Stimulated activated CD8-positive, alpha-beta memory T cell treated with anti-CD3 and anti-CD28 coated beads, Interleukin-4, amount 100 ng/mL, for 1 hour (primary cell): ENCODE measurements at regions not wholly inside any gene's neighbourhood (a gene's known extent, or its start where the extent isn't known, plus 50 kb on each side); places are given as distances from the start of the nearest gene placed in this dataset.

Experiments
- DNase-seq, 2 donors: peaks; one replicate each; pipeline ENCODE4 v3.0.0-alpha.2; 2020; ENCODE audit warnings: low read depth in 2 of 2, low spot score in 1 of 2

- no peak for DNase-seq
These were observed 245.9 kb downstream of the TFCP2L1 start for GRCh38 chr2:121038891-121039616.

DNA sequence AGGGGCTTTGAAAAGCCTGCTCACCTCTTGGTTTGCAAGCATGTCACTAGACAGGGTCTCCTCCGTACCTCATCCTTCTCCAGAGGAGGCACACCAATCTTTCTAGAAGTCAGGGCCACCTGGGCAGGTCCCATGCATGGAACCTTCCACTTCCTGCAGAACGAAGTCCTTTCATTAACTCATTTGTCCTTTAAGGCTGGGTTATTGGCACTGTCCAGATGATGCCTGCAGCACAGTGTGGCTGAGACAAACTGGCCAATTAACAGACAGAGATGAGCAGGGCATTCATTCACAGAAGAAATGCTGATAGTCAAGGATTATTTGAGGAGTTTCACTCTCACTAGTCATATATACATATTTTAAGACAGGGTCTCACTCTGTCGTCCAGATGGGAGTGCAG is 245.3 kb downstream of the TFCP2L1 start:
- no peak for DNase-seq

DNA sequence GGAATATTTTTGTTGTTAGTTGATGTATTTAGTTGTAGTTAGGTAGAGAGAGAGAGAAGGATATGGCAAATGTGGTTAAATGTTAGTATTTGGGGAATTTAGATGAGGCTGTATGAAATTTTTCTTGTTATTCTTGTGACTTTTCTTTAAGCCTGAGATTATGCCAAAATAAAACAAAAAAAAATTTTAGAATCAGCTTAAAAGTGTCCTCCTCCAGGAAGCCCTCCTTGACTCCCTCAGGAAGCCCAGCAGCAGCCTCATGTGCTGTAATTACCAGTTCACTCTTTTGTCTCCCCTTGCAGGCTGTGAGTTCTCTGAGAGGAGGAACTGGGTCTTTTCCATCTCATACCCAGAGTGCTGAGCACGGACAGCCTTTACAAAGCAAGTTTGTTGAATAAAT is 243.5 kb downstream of the TFCP2L1 start:
- no peak for DNase-seq

GRCh38 chr2:121043061-121043826 is 241.8 kb downstream of the TFCP2L1 start:
- DNase-seq, result no peak

DNA sequence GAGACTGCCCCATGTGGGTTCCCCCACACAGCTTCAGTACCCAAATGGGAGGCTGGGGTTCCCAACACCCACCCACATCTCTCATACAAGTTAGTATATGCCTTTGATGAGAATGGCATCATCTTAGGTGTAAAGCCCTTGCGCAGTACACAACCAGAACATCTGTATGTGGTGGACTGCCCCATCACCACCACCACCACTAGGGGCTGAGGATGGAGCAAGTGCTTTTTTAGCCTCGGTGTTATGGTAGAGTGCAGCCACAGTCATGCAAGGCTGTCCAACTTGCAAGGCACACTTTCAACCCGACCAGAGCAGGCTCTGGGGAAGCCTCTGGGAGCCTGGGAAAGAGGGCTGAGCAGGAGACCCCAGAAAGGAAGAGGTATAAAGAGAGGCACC is 241.2 kb downstream of the TFCP2L1 start:
- DNase-seq, result no peak

DNA sequence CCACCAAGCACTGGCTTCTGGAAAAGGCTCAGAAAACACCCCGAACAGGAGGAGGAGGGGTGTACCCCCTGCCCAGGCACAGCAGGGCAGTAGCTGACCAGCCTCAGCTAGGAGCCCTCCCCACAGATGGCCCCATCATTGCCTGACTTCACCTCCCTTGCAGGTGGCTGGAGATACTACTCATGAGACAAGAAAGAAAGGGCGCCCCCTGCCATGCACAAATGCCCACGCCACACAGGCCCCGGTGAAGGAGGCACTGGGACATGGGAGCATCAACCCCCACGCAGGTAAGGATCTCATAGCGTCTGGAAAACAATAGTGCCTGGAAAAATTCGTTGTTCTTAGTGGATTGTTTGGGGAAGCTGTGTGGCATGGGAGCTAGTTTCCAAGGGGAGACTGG is 240.6 kb downstream of the TFCP2L1 start:
- no peak for DNase-seq

DNA sequence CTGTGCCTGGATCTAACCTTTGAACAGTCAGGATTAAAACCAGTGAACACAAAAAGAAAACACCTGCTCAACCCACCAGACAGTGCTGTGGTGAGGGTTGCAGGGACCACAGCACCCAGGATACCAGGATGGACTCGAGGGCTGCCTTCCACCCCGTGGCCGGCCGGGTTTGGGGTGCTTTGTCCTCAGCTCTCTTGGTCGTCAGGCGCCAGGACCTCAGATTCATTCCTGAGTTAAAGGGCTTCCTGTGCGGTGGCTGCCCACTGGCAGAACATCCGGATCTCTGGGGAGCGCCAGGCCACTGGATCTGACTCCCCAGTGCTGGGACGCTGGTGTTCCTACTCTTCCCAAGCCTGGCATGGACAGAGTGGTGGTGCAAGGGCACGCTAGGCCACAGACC is 239.8 kb downstream of the TFCP2L1 start:
- DNase-seq, result no peak

DNA sequence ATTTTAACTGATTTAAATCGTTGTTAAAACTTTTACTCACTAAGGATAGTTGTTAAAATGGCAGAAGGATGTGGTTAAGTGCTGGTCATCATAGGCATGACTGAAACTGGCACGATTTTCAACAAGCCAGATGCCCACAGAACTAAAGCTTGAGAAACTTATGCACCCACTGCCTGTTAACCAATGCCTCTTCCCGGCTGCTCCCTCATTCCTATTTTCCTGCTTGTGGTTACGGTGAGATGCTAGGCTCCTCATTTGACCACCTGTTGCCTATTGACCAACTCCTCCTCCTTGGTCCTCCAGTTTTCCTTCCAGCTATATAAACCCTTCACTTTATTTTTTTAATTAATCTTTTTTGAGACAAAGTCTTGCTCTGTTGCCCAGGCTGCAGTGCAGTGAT is 238.7 kb downstream of the TFCP2L1 start:
- no peak for DNase-seq

GRCh38 chr2:121047383-121047782 is 237.6 kb downstream of the TFCP2L1 start:
- DNase-seq, result no peak

- DNase-seq, result no peak
These were observed 235.9 kb downstream of the TFCP2L1 start for GRCh38 chr2:121049131-121049530.

DNA sequence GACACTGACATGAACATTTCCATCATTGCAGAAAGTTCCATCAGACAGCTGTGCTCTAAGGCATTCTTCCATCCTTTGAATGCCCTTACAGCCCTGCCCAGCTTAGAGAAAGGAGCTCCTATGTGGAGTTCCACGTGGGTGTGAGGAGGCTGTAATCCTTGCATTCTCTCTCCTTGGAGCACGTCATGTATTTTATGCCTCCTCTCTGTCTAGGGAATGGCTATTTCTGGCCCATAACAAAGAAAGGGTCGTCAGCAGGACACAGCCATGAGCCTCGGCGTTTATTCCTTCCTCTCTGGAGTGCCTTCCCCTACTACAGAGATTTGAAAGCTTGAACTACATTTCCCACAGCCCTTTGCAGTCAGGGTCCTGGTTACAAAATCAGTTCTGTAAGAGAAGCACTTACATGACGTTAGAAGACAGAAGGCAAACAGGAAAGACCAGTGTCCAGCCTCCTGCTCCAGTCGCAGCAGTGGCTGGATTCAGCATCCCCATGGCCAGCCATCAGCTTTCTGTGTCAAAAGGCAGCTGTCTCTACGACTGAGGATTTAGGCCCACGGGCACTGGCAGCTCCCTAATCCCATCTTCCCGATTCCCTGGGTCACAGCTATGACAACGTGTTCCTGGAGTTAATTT is 234.9 kb downstream of the TFCP2L1 start:
- no peak for DNase-seq

DNA sequence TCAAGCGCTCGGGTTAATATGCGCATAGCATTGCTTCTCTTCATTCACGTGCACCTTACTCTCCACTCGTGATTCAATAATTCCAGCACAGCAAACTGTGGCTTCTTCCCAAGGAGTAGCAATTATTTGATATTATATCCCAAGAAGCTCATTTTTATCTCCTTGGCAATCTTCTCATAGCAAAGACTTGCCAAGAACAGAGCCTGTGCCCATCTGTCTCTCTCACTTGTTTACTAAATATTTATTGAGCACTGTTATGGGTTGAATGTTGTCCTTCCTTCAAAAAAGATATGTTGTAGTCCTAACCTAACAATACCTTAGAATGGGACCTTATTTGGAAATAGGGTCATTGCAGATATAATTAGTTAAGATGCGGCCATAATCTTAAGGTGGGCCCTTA is 233.7 kb downstream of the TFCP2L1 start:
- DNase-seq, result no peak

DNA sequence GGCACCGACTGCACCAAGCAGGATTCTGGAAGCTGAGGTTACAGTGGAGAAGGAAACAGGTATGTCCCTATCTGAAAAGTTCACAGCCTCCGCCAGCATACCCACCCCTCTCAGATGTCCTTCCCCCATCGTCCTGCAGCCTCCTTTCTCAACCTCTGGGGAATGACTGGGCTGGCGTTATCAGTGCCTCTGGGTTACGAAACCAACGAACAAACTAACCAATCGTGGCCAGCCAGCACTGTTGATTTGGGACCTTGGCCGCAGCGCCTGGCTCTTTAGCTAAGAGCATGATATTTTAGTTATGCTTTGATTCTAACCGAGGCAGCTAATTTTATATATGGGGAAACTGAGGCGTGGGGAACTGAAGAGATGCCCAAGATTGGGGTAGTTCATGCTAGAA is 233.0 kb downstream of the TFCP2L1 start:
- no peak for DNase-seq

DNA sequence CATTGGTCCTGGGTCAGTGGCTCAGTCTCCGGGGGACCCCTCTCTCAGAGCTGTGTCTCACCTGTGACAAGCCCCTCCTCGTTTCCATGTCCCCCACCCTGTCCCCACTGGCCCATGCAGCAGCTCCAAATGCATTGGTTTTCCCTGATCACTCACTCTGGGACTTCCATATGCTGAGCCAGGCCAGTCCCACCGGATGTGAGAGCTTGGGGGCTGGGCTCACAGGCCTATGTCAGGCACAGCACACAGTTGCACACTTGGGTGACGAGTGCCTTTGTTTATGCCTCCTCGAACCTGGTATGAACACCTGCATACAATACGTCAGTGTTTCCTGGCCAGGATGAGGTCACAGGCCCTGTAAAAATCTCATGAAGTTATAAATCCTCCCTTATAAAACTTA is 232.5 kb downstream of the TFCP2L1 start:
- no peak for DNase-seq

DNA sequence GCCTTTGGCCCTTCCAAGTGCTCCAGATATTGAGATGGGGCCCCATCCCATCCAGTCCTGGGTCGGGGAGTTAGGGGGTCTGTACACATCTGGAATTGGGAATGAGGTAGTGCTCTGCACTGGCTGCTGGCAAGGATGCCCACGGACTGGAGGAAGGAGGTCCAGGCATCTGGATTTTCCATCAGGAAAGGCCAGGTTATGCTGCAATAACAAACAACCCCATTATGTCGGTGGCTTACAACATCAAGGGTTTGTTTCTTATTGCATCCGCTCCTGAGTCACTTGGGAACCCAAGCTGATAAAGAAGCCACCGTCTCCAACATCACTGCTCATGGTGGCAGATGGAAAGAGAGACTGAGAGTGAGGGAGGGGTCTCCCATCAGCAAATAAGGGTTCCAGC is 229.9 kb downstream of the TFCP2L1 start:
- no peak for DNase-seq

GRCh38 chr2:121055501-121055900 is 229.5 kb downstream of the TFCP2L1 start:
- DNase-seq, result no peak

- DNase-seq, result no peak
These were observed 226.0 kb downstream of the TFCP2L1 start for GRCh38 chr2:121058852-121059558.

GRCh38 chr2:121059651-121060649 is 225.1 kb downstream of the TFCP2L1 start:
- DNase-seq, result no peak

- DNase-seq, result no peak
These were observed 223.4 kb downstream of the TFCP2L1 start for GRCh38 chr2:121061633-121062032.

GRCh38 chr2:121063471-121063870 is 221.5 kb downstream of the TFCP2L1 start:
- DNase-seq, result no peak
